GM19099 (cell line): ENCODE measurements at regions not wholly inside any gene's neighbourhood (a gene's known extent, or its start where the extent isn't known, plus 50 kb on each side); places are given as distances from the start of the nearest gene placed in this dataset.
A peak's percentile ranks its signal among the peaks of the same experiment; 100 is the strongest.

Experiments
- POLR2A ChIP-seq: IDR thresholded peaks from 3 replicates; pipeline ENCODE4 v1.6.1; 2011; ENCODE audit warnings: low read depth; ENCODE audit not compliant: insufficient read length; ENCODE audit errors: extremely low read depth

DNA sequence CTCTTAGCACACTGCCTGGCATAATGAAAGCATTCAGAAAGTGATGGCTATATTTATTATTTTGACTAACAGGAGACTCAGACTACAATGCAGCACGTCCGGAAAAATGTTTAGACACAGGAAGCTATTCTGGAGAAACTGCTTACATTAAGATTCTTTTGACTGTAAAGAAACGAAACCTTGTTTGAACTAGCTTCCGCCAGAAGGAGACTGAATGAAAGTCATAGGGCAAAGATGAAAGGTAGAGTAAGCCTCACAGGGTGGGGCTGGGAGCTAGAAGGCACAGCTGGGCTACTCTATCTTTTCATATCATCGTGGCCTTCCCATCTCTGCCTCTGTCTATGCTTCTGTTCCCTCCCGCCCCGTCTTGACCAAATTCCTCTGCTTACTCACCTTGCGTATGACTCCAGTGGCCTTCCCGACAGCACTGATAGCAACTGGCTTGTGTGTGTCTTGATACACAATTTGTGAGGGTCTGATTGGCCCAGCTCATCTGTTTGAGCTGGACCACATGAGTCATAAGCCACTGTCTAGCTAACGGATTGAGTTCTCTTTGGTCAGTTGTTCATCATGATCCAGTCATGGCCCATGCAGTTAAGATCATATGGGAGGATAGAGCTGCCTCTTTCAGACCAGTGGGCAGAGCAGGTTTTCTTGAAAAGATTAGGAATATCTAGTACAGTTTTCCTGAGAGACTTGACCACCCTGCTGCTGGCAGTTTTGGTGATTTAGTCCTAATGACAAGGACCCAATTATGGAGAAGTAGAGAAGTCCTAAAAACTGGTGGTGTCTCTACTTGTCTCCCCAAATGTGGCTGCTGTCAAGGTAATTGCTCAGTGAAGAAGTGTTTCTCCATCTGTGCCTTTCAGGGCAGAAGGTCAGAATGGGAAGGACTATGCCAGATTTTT is 151.5 kb upstream of the SLC38A2 start:
- no peak for TF ChIP-seq POLR2A

DNA sequence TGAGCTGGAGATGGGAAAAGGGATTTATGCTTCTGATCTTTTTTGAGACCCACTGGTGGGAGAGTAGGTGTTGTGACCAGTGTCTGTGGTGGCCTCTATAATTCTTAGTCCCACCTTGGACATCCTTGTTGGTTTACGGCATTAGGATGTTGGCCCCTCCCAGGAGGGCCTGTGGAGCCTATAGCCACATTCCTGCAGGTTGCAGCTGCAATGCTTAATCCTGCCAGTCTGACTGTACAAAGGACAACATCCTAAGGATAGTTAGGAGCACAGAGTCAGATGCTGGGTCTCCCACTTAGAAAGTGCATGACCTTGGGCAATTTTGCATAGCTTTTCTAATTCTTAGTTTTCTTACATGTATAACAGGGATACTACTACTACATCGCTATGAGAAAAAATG is 150.9 kb upstream of the SLC38A2 start:
- no peak for TF ChIP-seq POLR2A

- no peak for TF ChIP-seq POLR2A
Observed at GRCh38 chr12:46522071-46522470, 149.5 kb upstream of the SLC38A2 start.

GRCh38 chr12:46521145-46521544 is 148.6 kb upstream of the SLC38A2 start:
- no peak for TF ChIP-seq POLR2A

DNA sequence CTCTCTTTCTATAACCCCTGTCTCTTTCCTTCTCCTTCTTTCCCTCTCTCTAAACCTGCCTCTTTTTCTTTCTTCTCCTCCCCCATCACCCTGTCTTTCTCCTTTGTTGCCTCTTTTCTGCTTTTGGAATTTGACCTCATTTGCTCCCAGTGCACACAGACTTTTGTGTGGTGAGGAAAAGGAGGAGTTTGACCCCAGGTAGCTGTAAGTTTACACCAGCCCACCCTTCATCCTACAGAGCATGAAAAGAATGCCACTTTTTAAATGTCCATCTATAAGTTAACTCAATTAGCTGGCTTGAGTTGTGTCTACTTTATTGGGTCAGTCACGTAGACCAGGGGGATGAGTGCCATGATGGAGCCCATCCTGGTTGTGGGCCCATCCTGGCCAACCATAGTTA is 146.8 kb upstream of the SLC38A2 start:
- no peak for TF ChIP-seq POLR2A

DNA sequence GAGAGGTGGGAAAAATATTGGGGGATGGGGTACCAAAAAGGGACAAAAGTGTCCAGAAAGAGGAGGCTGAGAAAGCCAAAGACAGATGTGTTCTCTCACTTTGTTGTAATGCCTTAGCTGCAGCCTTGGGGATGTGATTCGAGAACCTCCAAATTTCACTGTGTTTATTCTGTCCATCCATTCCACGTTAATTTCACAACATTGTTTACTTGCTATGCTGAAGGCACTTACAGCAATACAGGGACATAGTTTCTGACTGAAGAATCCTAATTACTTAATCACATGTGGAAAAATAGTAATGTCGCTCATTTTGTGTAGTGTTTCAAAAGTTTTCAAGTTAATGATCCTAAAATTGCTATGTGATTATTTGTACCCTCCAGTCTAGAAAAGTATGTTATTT is 146.2 kb upstream of the SLC38A2 start:
- TF ChIP-seq POLR2A = no peak

GRCh38 chr12:46518169-46518568 is 145.6 kb upstream of the SLC38A2 start:
- no peak for TF ChIP-seq POLR2A

- TF ChIP-seq POLR2A = no peak
Observed at GRCh38 chr12:46517579-46517962, 145.0 kb upstream of the SLC38A2 start.

DNA sequence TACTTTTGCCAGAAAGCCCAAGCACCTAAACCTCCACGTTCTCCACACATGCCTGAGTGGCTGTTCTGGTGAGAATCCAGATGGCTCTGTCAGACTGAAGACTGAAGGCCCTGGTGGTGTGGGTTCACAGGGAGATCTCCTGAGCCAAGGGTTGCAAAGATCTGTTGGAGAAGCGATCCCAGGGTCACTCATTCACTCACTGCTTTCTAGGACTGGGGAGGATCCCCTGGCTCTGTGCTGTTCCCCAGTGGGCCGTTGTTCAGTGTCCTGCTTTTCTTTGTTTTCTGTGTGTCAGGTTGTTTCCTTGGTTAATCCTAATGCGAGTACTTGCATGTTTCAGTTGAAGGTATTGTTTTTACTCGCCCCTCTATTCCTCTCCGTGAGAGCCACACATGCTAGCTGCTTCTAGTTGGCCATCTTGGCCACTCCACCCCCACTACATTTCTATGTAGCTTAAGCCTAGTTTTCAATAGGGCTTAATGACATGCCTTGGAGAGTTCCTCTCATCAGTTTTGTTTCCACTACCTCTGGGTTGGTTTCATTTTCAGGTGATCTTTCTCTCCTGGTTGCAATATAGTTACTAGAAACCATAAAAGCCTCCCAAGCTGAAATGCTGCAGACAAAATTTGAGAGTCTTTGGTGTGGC is 144.5 kb upstream of the SLC38A2 start:
- TF ChIP-seq POLR2A = peak; percentile 46

DNA sequence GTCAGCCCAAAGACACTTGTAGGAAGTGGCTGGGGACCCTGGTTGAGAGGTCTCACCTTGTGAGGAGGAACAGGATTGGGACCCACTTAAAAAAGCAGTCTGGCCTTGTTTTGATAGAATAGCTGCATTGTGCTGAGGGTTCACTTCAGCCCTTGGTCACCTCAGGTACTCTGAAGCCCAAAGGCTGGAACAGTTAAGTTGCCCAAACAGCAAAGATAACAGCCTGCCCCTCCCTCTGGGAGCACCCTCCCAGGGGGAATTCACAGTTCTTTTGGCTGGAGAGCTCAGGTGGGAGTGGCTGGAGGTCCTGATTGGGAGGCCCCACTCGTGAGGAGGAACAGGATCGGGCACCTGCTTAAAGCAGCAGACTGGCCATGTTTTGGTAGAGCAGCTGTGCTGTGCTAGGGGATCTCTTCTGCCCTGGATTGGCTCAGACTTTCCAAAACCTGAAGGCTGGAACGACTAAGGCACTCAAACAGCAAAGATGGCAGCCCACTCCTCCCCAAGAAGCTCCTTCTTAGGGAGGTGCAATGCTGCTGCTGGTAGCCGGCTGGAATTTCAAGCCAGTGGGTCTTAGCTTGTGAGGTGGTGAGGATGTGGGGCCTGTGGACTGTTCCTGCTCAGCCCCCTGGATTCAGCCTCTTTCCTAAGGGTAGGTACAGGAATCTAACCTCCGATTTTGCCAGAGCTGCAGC is 143.8 kb upstream of the SLC38A2 start:
- no peak for TF ChIP-seq POLR2A

DNA sequence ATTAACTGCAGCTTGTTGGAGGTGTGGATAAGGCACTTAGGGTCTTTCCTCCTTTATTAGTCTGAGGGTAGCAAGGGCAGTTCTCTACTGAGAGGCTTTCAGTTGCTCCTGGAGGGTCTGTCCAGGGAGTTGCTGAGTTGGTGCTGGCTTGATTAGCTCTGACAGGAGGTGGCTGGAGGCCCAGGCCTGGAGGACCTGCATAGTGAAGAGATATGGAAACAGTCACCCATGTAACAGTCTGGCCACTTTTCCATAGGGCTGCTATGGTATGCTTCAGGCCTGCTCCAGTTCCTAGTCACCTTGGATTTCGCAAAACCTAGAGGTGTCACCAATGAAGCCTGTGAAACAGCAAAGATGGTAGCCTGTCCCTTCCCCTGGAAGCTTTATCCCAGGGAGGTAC is 143.3 kb upstream of the SLC38A2 start:
- TF ChIP-seq POLR2A = no peak

DNA sequence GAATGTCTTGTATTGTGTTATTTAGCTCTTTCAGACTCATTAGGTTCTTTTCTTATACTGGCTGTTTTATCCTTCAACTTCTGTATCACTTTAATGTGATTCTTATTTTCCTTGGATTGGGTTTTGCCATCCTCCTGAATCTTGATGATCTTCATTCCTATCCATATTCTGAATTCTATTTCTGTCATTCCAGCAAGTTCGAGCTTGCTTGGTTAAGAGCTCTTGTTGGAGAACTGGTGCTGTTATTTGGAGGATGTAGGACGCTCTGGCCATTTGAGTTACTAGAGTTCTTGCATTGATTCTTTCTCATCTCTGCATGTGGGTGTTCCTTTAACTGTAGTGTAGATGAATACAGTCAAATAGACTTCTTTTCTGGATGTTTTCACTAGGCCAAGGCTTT is 142.3 kb upstream of the SLC38A2 start:
- no peak for TF ChIP-seq POLR2A

DNA sequence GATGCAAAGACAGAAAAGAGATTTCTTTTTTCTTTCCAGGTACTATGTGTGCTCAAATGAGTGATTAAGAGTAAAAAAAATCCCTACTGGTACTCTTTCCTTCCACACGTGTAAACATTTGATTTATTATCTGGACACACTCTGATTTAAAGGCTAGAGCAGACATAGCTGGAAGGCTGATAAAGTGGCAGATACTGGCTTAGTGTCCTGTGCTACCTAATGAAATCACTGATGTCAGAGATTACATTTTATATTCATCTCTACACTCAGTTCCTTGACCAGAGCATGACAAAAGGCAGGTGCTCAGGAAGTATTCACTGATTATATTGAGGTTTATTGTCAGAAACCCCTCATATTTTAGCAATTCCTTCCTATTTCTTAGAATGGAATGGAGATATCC is 136.6 kb upstream of the SLC38A2 start:
- no peak for TF ChIP-seq POLR2A

DNA sequence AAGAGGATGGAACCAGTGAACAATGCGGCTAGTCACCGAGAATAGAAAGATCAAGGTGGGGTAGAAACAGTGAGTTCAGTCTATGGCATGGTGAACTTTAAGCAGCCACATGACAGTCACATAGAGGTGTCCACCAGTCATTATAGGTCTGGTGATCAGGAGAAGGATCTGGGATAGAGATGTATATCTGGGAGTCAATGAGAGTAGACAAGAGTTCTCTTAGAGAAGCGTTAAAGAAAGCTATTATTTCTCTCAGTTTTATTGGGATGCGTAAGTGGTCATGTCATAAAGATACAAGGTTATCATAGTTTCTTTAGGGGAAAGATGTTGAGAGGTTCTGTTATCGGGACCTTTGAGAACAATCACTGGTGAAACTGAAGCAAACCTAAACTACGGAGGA is 136.1 kb upstream of the SLC38A2 start:
- no peak for TF ChIP-seq POLR2A

DNA sequence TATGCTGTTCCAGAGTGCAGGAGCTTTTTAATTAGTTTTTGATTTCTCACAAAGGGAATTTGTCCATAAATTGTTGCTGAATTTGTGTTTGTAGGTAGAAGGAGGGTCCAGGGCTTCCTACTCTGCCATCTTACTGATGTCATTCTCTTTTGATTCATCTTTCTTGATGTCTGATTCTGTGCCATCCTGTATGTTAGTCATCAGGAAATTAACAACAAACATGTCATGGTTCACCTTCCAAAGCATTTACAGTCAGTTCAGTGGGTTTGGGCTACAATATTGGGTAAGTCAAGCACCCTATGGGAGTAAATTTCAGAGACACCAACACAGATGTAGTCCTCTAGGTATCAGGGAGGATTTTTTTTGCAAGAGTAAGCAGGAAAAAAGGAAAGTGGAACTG is 135.2 kb upstream of the SLC38A2 start:
- TF ChIP-seq POLR2A = no peak

DNA sequence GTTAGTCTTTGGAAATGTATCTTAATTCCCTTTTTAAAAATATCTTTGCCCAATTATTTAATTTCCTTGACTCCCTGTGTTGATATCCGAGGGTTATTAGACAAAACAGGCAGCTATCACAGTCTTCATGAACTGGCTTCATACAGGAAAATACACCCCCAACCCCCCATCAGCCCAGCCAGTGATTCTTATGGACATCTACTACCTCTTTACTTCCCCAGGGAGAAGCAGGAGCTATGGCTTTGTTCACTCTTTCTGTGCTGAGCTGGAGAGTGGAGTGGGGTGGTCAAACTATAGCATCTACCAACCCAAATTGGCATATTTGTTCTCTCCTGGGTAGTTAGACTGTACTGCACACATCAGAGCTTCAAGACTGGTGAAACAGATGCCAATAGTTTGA is 134.4 kb upstream of the SLC38A2 start:
- no peak for TF ChIP-seq POLR2A
